HG03103 (cell line): ENCODE measurements at regions not wholly inside any gene's neighbourhood (a gene's known extent, or its start where the extent isn't known, plus 50 kb on each side); places are given as distances from the start of the nearest gene placed in this dataset.
"Not testable (repeated sequence)": the region's sequence is repeated elsewhere in the genome, so short reads cannot be mapped to it uniquely, and the experiment has no call there.

ENCODE experiments used
- ATAC-seq: cut with Tn5 transposase; IDR thresholded peaks from one replicate; pipeline ENCODE4 v1.9.1; 2021; ENCODE audit warnings: low read depth; ENCODE audit not compliant: unreplicated experiment

- no peak for ATAC-seq
These were observed 345.5 kb downstream of the FGFR2 start for GRCh38 chr10:121252756-121253155.

- ATAC-seq = no peak
These were observed 337.9 kb downstream of the FGFR2 start for GRCh38 chr10:121260377-121260776.

GRCh38 chr10:121261665-121262064 is 336.6 kb downstream of the FGFR2 start:
- no peak for ATAC-seq

- ATAC-seq = no peak
These were observed 335.3 kb downstream of the FGFR2 start for GRCh38 chr10:121262774-121263430.

- no peak for ATAC-seq
These were observed 334.8 kb downstream of the FGFR2 start for GRCh38 chr10:121263431-121263783.

- no peak for ATAC-seq
These were observed 332.7 kb downstream of the FGFR2 start for GRCh38 chr10:121265360-121266123.

- no peak for ATAC-seq
These were observed 331.9 kb downstream of the FGFR2 start for GRCh38 chr10:121266370-121266769.

GRCh38 chr10:121267236-121268003 is 330.8 kb downstream of the FGFR2 start:
- no peak for ATAC-seq

GRCh38 chr10:121268363-121268762 is 329.9 kb downstream of the FGFR2 start:
- ATAC-seq = no peak

GRCh38 chr10:121268863-121269432 is 329.3 kb downstream of the FGFR2 start:
- no peak for ATAC-seq

- no peak for ATAC-seq
These were observed 327.3 kb downstream of the FGFR2 start for GRCh38 chr10:121270906-121271305.

- ATAC-seq = no peak
These were observed 322.2 kb downstream of the FGFR2 start for GRCh38 chr10:121276046-121276445.

- no peak for ATAC-seq
These were observed 321.4 kb downstream of the FGFR2 start for GRCh38 chr10:121276822-121277221.

GRCh38 chr10:121278386-121278785 is 319.9 kb downstream of the FGFR2 start:
- ATAC-seq = not testable (repeated sequence)

- ATAC-seq = no peak
These were observed 316.7 kb downstream of the FGFR2 start for GRCh38 chr10:121281576-121281975.

GRCh38 chr10:121282264-121282663 is 316.0 kb downstream of the FGFR2 start:
- no peak for ATAC-seq

GRCh38 chr10:121282797-121283515 is 315.3 kb downstream of the FGFR2 start:
- ATAC-seq = no peak

GRCh38 chr10:121284936-121285335 is 313.3 kb downstream of the FGFR2 start:
- ATAC-seq = no peak

- no peak for ATAC-seq
These were observed 312.6 kb downstream of the FGFR2 start for GRCh38 chr10:121285406-121286196.

- ATAC-seq = no peak
These were observed 310.2 kb downstream of the FGFR2 start for GRCh38 chr10:121288011-121288410.
